HG02623 (cell line): ENCODE measurements at regions not wholly inside any gene's neighbourhood (a gene's known extent, or its start where the extent isn't known, plus 50 kb on each side); places are given as distances from the start of the nearest gene placed in this dataset.

Experiments
- ATAC-seq: cut with Tn5 transposase; IDR thresholded peaks from one replicate; pipeline ENCODE4 v1.9.1; 2021; ENCODE audit warnings: moderate library complexity; ENCODE audit not compliant: unreplicated experiment

DNA sequence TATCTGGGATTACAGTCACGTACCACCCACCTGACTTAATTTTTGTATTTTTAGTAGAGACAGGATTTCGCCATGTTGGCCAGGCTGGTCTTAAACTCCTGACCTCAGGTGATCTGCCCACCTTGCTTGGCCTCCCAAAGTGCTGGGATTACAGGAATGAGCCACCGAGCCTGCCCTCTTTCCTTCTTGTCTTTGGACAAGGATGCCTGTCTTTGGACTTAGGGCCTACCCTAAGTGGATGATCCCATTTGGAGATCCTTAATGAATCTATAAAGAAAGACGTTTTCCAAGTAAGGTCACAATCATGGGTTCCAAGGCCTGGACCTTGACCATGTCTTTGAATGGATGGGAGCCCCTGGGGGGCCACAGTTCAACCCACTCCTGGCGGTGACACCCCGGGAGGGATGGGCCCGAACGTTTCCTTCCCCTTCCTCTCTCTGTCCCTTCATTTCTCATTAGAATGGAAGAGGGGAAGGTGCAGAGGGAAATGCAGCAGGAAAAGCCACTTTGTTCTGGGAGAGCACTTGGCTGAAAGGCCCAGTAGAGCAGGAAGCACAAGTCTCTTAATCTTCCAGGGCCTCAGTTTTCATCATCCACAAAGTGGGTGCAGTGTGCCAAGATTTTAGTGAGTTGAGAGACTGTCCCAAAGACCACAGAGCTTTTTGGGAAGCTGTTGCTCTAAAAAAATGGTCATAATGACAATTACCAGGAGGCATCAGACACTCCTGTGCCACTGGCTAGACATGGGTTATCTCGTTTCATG is 353.3 kb downstream of the SEC14L1 start:
- ATAC-seq = no peak

- ATAC-seq = no peak
Measured at GRCh38 chr17:77494664-77495435, 354.1 kb downstream of the SEC14L1 start.

- no peak for ATAC-seq
Measured at GRCh38 chr17:77495575-77495974, 354.8 kb downstream of the SEC14L1 start.

GRCh38 chr17:77496401-77496801 is 355.6 kb downstream of the SEC14L1 start:
- no peak for ATAC-seq

DNA sequence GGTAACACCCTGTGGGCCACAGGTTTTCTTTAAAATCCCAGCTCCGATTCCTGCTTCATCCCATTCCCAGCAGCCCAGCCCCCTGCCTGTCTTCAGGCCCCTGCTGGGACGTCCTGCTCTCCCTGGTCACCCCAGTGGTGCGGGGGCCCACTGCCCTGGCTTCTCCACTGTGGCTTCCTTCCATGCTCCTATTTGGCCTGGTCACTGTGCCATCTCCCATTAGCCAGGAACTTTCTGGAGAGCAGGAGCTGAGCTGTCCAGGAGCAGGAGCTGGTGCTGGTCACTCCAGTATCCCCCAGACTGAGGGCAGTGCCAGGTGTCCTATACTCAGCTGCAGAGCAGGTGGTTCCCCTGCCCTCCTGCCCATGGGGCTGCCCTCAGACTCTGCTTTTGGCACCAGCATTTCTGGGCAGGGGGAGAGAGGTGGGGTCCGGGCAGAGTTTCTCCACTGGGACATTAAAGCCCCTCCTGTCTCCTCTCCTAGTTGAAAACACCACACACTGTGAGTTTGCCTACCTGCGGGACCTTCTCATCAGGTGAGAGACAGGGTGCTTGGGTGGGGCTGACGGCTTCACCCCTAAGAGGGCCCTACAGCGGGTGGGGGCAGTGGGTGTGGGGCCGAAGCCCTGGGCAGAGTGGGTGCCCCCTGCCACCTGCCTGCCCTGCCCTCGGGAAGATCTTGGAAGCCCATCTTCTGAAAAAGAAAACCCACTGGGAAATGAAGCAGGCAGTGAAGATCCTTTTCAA is 356.2 kb downstream of the SEC14L1 start:
- ATAC-seq = no peak

GRCh38 chr17:77497578-77497934 is 356.8 kb downstream of the SEC14L1 start:
- ATAC-seq = no peak

DNA sequence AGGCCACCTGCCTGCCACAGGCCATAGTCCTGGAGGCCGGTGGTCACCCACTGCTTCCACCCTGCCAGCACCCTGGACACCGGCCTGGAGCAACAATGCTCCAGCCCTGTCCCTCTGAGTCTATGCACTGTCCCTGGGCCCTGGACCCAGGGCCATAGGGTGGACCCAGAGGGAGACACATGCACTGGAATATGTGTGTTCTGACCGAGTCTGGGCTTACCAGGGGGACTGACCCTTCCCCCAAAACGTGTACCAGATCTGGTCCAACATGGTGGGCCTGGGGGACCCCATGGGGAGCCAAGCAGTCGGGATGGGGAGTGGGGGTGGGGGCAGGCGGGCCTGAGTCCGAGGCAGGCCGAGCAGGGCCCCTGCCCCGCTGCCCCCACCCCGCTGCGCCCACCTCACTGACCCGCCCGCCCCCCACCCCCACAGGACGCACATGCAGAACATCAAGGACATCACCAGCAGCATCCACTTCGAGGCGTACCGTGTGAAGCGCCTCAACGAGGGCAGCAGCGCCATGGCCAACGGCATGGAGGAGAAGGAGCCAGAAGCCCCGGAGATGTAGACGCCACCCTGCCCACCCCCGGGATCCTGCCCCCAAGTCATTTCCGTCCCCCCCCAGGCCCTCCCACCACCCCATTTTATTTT is 357.4 kb downstream of the SEC14L1 start:
- ATAC-seq = no peak

DNA sequence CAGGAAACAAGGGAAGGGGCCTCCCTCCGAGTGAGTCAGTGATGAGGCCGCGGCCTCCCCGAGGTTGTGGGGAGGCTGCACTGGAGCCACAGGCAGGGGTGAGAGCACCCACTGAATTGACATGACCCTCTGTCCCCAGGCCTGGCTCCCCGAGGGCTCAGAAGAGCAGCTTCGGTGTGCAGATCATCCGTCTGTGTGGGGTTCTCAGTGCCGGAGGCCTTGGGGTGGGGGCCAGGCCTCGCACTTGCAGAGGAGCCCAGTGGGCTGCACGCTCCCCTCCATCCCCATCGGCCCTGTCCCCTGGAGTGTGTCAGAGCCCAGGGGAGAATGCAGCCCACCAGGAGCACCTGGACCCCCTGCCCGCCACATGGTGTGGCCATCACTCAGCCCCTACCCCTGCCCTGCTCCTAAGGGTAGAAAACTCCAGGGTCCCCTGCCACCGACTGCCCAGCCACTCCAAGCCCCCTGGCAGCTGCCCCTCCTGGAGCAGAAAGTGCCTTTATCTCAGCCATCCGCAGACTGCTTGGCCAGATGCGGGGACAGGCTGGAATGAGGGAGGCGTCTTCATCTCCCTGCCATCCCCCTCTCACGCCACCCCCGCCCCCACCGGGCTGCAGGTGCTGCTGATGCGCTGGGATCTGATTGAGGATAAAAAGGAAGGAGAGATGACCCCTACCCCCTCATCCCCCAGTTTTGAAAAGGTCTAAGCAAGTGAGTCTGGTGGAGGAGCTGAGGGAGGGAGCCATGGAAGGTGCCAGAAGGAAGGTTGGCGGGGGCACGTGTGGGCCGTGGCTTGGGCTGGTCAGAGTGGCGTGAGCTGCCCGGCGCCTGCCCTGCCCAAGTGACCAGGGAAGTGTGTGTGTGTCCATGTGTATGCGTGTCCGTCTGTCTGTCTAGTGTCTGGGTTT is 358.3 kb downstream of the SEC14L1 start:
- no peak for ATAC-seq

- ATAC-seq = no peak
Measured at GRCh38 chr17:77499699-77500435, 359.1 kb downstream of the SEC14L1 start.

DNA sequence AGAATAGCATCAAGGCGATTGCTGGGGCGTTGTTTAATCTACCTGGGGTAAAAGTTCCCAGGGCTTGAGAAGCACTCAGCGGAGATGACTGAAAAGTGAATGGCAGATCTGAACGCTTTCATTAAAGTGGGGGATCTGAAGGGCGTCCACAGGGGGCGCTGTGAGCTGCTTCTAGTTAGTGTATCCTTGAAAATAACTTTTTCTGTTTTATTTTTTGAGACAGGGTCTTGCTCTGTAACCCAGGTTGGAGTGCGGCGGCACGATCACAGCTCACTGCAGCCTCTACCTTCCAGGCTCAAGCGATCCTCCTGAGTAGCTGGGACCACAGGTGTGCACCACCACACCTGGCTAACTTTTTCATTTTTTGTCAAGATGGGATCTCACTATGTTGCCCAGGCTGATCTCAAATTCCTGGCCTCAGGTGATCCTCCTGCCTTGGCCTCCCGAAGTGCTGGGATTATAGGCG is 360.4 kb downstream of the SEC14L1 start:
- no peak for ATAC-seq

GRCh38 chr17:77501751-77502625 is 361.2 kb downstream of the SEC14L1 start:
- ATAC-seq = no peak

- no peak for ATAC-seq
Measured at GRCh38 chr17:77502626-77503292, 362.0 kb downstream of the SEC14L1 start.

DNA sequence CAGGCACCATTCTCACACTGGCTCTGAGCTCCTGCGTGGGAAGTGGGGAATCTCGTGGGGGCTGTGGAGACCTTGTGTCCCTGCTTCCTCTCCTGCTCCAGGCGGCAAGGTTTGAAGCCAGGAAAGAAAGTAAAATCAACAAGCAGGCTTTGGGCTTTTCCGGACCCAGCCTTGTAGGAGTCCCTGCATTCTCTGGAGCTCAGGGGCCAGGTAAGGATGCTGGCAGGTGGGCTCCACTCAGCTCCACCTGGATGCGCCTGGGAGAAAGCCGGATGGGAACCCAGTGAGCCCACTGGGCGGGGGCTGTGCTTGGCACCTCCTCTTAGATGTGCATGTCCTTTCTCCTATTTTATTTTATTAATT is 362.5 kb downstream of the SEC14L1 start:
- no peak for ATAC-seq

DNA sequence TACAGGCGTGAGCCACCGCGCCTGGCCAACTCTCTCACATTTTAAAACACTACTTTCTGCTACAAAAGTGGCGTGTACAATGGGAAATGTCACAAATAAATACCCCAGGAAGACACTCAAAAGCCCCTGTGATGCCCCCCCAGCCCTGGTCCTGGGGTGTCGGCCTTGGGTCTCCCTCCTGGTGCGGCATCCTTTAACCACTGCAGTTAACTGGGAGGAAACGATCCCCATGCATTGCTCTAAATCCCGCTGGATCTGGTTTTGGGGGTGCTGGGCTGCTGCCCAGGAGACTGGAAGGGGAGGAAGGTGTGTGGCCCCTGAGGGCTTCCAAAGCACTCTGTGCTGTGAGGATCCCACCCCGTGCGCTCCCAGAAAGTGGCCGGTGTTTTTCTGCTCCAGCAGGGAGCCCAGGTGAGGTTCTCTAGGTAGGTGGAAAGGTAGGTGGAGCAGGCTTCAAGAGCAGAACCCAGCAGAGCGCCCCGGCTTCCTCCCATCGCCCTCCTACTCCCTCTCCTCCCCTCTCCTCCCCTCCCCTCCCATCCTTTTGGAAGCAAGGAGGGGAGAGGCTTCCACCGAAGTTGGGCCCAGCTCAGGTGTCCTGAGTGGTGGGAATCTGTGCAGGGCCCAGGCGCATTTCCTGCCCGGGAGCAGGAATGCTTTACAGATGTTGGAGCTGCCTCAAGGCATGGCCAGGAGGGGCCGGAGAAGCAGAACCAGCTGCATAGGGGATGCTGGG is 363.3 kb downstream of the SEC14L1 start:
- ATAC-seq = no peak

- ATAC-seq = no peak
Measured at GRCh38 chr17:77504652-77505155, 363.9 kb downstream of the SEC14L1 start.

DNA sequence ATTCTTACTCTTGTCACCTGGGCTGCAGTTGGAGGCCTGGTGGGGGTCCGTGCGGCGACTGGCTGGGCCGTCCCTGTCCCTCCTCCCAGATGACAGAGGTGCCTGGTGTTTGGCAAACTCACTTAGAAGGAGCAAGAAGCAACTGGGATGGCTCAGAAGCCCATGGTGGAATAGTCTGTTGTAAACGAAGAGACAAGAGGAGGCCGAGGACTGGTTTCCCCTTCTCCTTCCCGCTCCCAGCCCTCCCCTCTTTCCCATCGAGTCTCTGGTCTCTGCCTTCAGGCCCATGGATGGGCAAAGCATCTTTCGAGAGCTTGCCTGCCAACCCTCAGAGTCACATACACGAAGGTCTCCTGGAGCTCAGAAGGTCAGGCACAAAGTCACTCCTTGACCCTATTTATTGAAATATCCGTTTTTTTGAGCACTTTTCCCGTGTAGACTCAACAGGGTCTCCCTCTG is 364.4 kb downstream of the SEC14L1 start:
- no peak for ATAC-seq
